Calu3 (cell line): ENCODE measurements at regions not wholly inside any gene's neighbourhood (a gene's known extent, or its start where the extent isn't known, plus 50 kb on each side); places are given as distances from the start of the nearest gene placed in this dataset.

Experiments
- BruUV-seq: library from RNA; stranded (reverse); fragments of 400-500 nt; replicated peaks from 2 replicates; lab custom pipeline; 2021; lab: Mats Ljungman, UMichigan
- CTCF ChIA-PET: fragments of 300-600 bp; sonication (Branson Sonifier 250); formaldehyde crosslinking; loops from one replicate; lab custom pipeline; 2022; ENCODE audit warnings: antibody characterized with exemption; lab: Charles Lee
- DNase-seq: peaks from one replicate; pipeline ENCODE4 v3.0.0; 2022
- H3K27ac Mint-ChIP-seq: one replicate; pipeline ENCODE4 v1.8.0; 2022; ENCODE audit warnings: mixed read lengths; ENCODE audit not compliant: unreplicated experiment
- H3K27me3 Mint-ChIP-seq: one replicate; pipeline ENCODE4 v1.8.0; 2022; ENCODE audit warnings: mixed read lengths; ENCODE audit not compliant: unreplicated experiment
- H3K36me3 Mint-ChIP-seq: one replicate; pipeline ENCODE4 v1.8.0; 2022; ENCODE audit warnings: mild to moderate bottlenecking, moderate library complexity, mixed read lengths; ENCODE audit not compliant: insufficient read depth, unreplicated experiment
- H3K4me1 Mint-ChIP-seq: one replicate; pipeline ENCODE4 v1.8.0; 2022; ENCODE audit warnings: mild to moderate bottlenecking, low read depth, mixed read lengths; ENCODE audit not compliant: unreplicated experiment
- H3K4me3 Mint-ChIP-seq: one replicate; pipeline ENCODE4 v1.8.0; 2022; ENCODE audit warnings: mild to moderate bottlenecking, low read depth, moderate library complexity, mixed read lengths; ENCODE audit not compliant: unreplicated experiment
- H3K9me3 Mint-ChIP-seq: one replicate; pipeline ENCODE4 v1.8.0; 2022; ENCODE audit warnings: low read depth, mixed read lengths; ENCODE audit not compliant: unreplicated experiment
- CTCF ChIP-seq: fragments of 200-600 bp; IDR thresholded peaks from one replicate; pipeline ENCODE4 v1.8.0; 2022; ENCODE audit warnings: antibody characterized with exemption; ENCODE audit not compliant: unreplicated experiment
- intact Hi-C: fragments of 100-400 bp; cut with micrococcal nuclease; formaldehyde crosslinking; loops from one replicate; pipeline ENCODE4 v1.10.0; 2022; ENCODE audit not compliant: unreplicated experiment

- Mint-ChIP-seq H3K27ac (no peak overlapping the region), H3K4me3 (no peak overlapping the region), H3K9me3 (no peaks in the 10 kb centered on the region), H3K27me3 (peaks cover 97% of the 10 kb centered on the region), H3K36me3 (no peaks in the 10 kb centered on the region), H3K4me1 (no peaks in the 10 kb centered on the region)
- no peak for DNase-seq
- intact Hi-C loops: no loop called here
- BruUV-seq: no TSS peak
- TF ChIP-seq CTCF: no peak
- CTCF ChIA-PET: interaction anchor here (0.6 kb wide), 1 partner anchor 37 kb away, joined by 3 read pairs; no protein-coding TSS in a partner anchor
Observed at GRCh38 chr1:30417001-30417700, 306.2 kb downstream of the MATN1 start.

DNA sequence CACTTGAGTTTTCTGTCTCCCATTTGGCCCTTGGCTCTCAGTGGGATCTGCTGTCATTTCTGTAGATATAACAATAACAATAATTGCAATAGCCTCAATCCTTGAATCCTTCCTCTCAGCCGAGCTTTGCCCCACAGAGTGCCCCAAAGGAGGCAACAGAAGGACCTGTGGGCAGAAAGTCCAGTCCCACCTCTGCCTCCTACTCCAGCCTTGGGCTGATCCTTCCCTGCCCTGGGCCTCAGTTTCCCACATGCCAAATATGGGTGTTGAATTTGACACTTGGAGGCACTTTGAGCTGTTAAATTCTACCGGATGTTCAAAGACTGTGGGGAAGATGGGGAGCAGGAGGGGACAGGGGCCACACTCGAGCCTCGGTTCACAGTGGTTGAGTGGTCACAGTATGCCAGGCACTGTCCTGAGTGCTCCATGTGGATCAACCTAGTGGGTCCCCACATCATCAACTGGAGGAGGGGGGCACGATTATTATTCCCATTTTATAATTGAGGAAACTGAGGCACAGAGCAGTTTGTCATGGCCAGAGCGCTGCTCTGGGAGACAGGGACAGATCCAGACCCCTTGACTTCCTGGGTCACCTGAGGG, 307.1 kb downstream of the MATN1 start:
- CTCF ChIA-PET: no interaction called here
- TF ChIP-seq CTCF: no peak
- DNase-seq: no peak
- Mint-ChIP-seq H3K4me1 (no peaks in the 10 kb centered on the region), H3K27ac (no peak overlapping the region), H3K36me3 (no peaks in the 10 kb centered on the region), H3K9me3 (no peaks in the 10 kb centered on the region), H3K4me3 (no peak overlapping the region), H3K27me3 (peaks cover 98% of the 10 kb centered on the region)
- BruUV-seq: no TSS peak
- intact Hi-C loops: no loop called here

GRCh38 chr1:30415171-30415940, 308.0 kb downstream of the MATN1 start:
- intact Hi-C loops: no loop called here
- no peak for DNase-seq
- Mint-ChIP-seq H3K4me1 (no peaks in the 10 kb centered on the region), H3K36me3 (no peaks in the 10 kb centered on the region), H3K27ac (no peak overlapping the region), H3K4me3 (no peak overlapping the region), H3K27me3 (peaks cover 98% of the 10 kb centered on the region), H3K9me3 (no peaks in the 10 kb centered on the region)
- BruUV-seq: no TSS peak
- CTCF ChIA-PET: interaction anchor here (1.1 kb wide), 1 partner anchor 35 kb away, joined by 4 read pairs; no protein-coding TSS in a partner anchor
- no peak for TF ChIP-seq CTCF

DNA sequence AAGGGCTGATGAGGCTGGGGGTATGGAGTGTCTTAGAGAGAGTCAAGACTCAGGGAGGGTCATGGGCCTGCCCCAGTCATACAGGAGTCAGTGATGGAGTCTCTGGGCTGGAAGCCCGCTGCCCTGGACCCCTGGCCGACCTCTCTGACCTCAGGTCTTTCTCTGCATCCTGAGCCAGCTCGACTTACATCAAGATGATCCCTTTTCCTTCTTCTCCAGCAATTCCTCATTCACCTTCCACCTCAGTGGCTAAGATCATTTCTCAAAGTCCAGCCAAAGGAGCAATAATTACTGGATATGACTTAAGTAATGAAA, 308.6 kb downstream of the MATN1 start:
- DNase-seq: no peak
- H3K9me3 Mint-ChIP-seq: no peaks in the 10 kb centered on the region
- intact Hi-C loops: no loop called here
- no peak overlapping the region for H3K4me3 Mint-ChIP-seq
- H3K36me3 Mint-ChIP-seq: no peaks in the 10 kb centered on the region
- H3K4me1 Mint-ChIP-seq: no peaks in the 10 kb centered on the region
- no peak for TF ChIP-seq CTCF
- CTCF ChIA-PET: interaction anchor here (1.1 kb wide), 1 partner anchor 35 kb away, joined by 4 read pairs; no protein-coding TSS in a partner anchor
- peaks cover 98% of the 10 kb centered on the region for H3K27me3 Mint-ChIP-seq
- BruUV-seq: no TSS peak
- no peak overlapping the region for H3K27ac Mint-ChIP-seq
